Heart left ventricle (tissue), 13 donors: ENCODE measurements at regions not wholly inside any gene's neighbourhood (a gene's known extent, or its start where the extent isn't known, plus 50 kb on each side); places are given as distances from the start of the nearest gene placed in this dataset.

Experiments
- CTCF ChIP-seq, 12 donors: fragments of 200-600 bp; sonication (generic) in 4 of 12; IDR thresholded peaks; one replicate each; pipeline versions ENCODE4 v1.5.0 to v1.8.0; 2018 to 2022; ENCODE audit warnings: antibody characterized with exemption in 12 of 12, mild to moderate bottlenecking in 5 of 12
- POLR2A ChIP-seq, 2 donors: fragments of 450-650 bp; IDR thresholded peaks; one replicate each; pipeline ENCODE4 v1.6.1; 2017; ENCODE audit warnings: antibody characterized with exemption in 2 of 2, mild to moderate bottlenecking in 2 of 2, moderate library complexity in 2 of 2
- donor health status: ischemic (EF 13 %, LVEDD 7.1; RV severe dilation, severe dysfunction).
- donor health status: DM: no; HTN: yes; CAD: no.
- donor health status: DM: no; HTN: no; CAD: no.
- donor health status: ischemic (EF 25% LVEDD 6.9; RV normal size, moderate dysfunction).
- donor health status: ischemic (EF 25% LVEDD 5.7; RV mildly dilated, moderate dysfunction).
- donor health status: ischemic (EF 35%, LVEDD 5.7; RV mildly dilated, moderate dysfunction).
- donor health status: nonischemic (EF 11% LVEDD 7.7; RV severe dilation, severe dysfunction).
- donor health status: DM: yes; HTN: yes; CAD: no.
- donor health status: PGD.
- donor health status: ischemic (EF 29% LVEDD 5.4; RV normal size, mild dysfunction).
- donor health status: nonischemic (EF 23%, LVEDD 6.1; RV moderate dilation, normal function).

GRCh38 chr1:222334026-222334680 lies 213.8 kb downstream of the HHIPL2 start:
- TF ChIP-seq CTCF (IDR thresholded peaks at IDR 0.05) (no peak), POLR2A (IDR thresholded peaks at IDR 0.05) (no peak)
